Esophagus squamous epithelium (tissue), 4 donors: ENCODE measurements at regions not wholly inside any gene's neighbourhood (a gene's known extent, or its start where the extent isn't known, plus 50 kb on each side); places are given as distances from the start of the nearest gene placed in this dataset.

Experiments
- CTCF ChIP-seq, 6 experiments: fragments of 450-650 bp in 4 of 6; fragments of 200-600 bp in 2 of 6; sonication (generic) in 2 of 6; IDR thresholded peaks; one replicate each; pipeline ENCODE4 v1.5.1; 2016 to 2019; ENCODE audit warnings: antibody characterized with exemption in 6 of 6, mild to moderate bottlenecking in 4 of 6, moderate library complexity in 4 of 6
- POLR2A ChIP-seq, 4 donors: fragments of 450-650 bp; IDR thresholded peaks; one replicate each; pipeline ENCODE4 v1.6.1; 2017; ENCODE audit warnings: antibody characterized with exemption in 4 of 4, mild to moderate bottlenecking in 4 of 4, moderate library complexity in 3 of 4

GRCh38 chr14:27392153-27392552 is 794.3 kb upstream of the NOVA1 start:
- TF ChIP-seq CTCF (IDR thresholded peaks at IDR 0.05) (no peak), POLR2A (IDR thresholded peaks at IDR 0.05) (no peak)
